ENCODE measurements at regions not wholly inside any gene's neighbourhood (a gene's known extent, or its start where the extent isn't known, plus 50 kb on each side); places are given as distances from the start of the nearest gene placed in this dataset.

GRCh38 chrX:15908603-15909290, 54.1 kb upstream of the AP1S2 start:
- H3K27me3 ChIP-seq (ENCODE audit: insufficient read depth, low read length, poor library complexity) = no peaks in the 10 kb centered on the region
- H3K79me2 ChIP-seq (ENCODE audit: insufficient read depth, low read length) = no peaks in the 10 kb centered on the region
- no peak overlapping the region for H3K9ac ChIP-seq (ENCODE audit: low read depth, low read length)
- no peak overlapping the region for H3K4me2 ChIP-seq (ENCODE audit: insufficient read depth, low read length)
- no peak for TF ChIP-seq EZH2 (IDR thresholded peaks at IDR 0.05; ENCODE audit: borderline replicate concordance, low read depth, low read length, severe bottlenecking)
- no peak for TF ChIP-seq CTCF (IDR thresholded peaks at IDR 0.05; ENCODE audit: borderline replicate concordance, extremely low read depth, low read length, poor library complexity, severe bottlenecking)
- H3K9me3 ChIP-seq (ENCODE audit: insufficient read depth, low read length, severe bottlenecking) = no peaks in the 10 kb centered on the region
- no peaks in the 10 kb centered on the region for H3K4me1 ChIP-seq (ENCODE audit: insufficient read depth, low read length)
- no peak for ATAC-seq (ENCODE audit: insufficient read depth, low read depth)
- H2AFZ ChIP-seq (ENCODE audit: low read depth, low read length) = no peak overlapping the region
- H3K27ac ChIP-seq (ENCODE audit: low read length) = no peak overlapping the region
- H3K4me3 ChIP-seq (ENCODE audit: low read depth in 1 of 2, low read length in 2 of 2) = no peak overlapping the region
- DNase-seq = no peak
- H3K36me3 ChIP-seq (ENCODE audit: insufficient read depth, low read length) = no peaks in the 10 kb centered on the region
- H4K20me1 ChIP-seq (ENCODE audit: insufficient read depth, low read length) = no peaks in the 10 kb centered on the region

- Histone ChIP-seq H3K27ac (ENCODE audit: low read length) (no peak overlapping the region), H3K9ac (ENCODE audit: low read depth, low read length) (no peak overlapping the region), H3K4me3 (ENCODE audit: low read depth in 1 of 2, low read length in 2 of 2) (no peak overlapping the region), H3K4me2 (ENCODE audit: insufficient read depth, low read length) (no peak overlapping the region), H3K36me3 (ENCODE audit: insufficient read depth, low read length) (no peaks in the 10 kb centered on the region), H3K4me1 (ENCODE audit: insufficient read depth, low read length) (no peaks in the 10 kb centered on the region), H3K9me3 (ENCODE audit: insufficient read depth, low read length, severe bottlenecking) (no peaks in the 10 kb centered on the region), H3K27me3 (ENCODE audit: insufficient read depth, low read length, poor library complexity) (no peaks in the 10 kb centered on the region), H4K20me1 (ENCODE audit: insufficient read depth, low read length) (no peaks in the 10 kb centered on the region), H3K79me2 (ENCODE audit: insufficient read depth, low read length) (no peaks in the 10 kb centered on the region), H2AFZ (ENCODE audit: low read depth, low read length) (no peak overlapping the region)
- no peak for TF ChIP-seq CTCF (IDR thresholded peaks at IDR 0.05; ENCODE audit: borderline replicate concordance, extremely low read depth, low read length, poor library complexity, severe bottlenecking)
- no peak for DNase-seq
- ATAC-seq (ENCODE audit: insufficient read depth, low read depth) = no peak
Observed at GRCh38 chrX:15906041-15906943, 51.7 kb upstream of the AP1S2 start.
